NCI-H446 treated with DMSO at 0.1 percent for 48 hours (cell line): ENCODE measurements at regions not wholly inside any gene's neighbourhood (a gene's known extent, or its start where the extent isn't known, plus 50 kb on each side); places are given as distances from the start of the nearest gene placed in this dataset.
"Not testable (repeated sequence)": the region's sequence is repeated elsewhere in the genome, so short reads cannot be mapped to it uniquely, and the experiment has no call there.

Experiments used
- DNase-seq: peaks from one replicate; lab custom pipeline; 2025; lab: John Stamatoyannopoulos, UW

GRCh38 chr12:92400006-92400405, 254.4 kb upstream of the BTG1 start:
- no peak for DNase-seq

GRCh38 chr12:92398565-92399309, 253.1 kb upstream of the BTG1 start:
- no peak for DNase-seq

- DNase-seq, result no peak
These were observed 251.1 kb upstream of the BTG1 start for GRCh38 chr12:92396647-92397252.

- DNase-seq, result no peak
These were observed 249.7 kb upstream of the BTG1 start for GRCh38 chr12:92395322-92395721.

- DNase-seq, result no peak
These were observed 249.2 kb upstream of the BTG1 start for GRCh38 chr12:92394895-92395294.

GRCh38 chr12:92393504-92393903, 247.9 kb upstream of the BTG1 start:
- no peak for DNase-seq

- DNase-seq, result not testable (repeated sequence)
These were observed 246.1 kb upstream of the BTG1 start for GRCh38 chr12:92391726-92392125.

GRCh38 chr12:92389466-92389865, 243.8 kb upstream of the BTG1 start:
- DNase-seq, result no peak

GRCh38 chr12:92385296-92385695, 239.7 kb upstream of the BTG1 start:
- no peak for DNase-seq

- DNase-seq, result no peak
These were observed 238.9 kb upstream of the BTG1 start for GRCh38 chr12:92384571-92384970.

- DNase-seq, result no peak
These were observed 236.8 kb upstream of the BTG1 start for GRCh38 chr12:92382383-92382878.

GRCh38 chr12:92381856-92382255, 236.2 kb upstream of the BTG1 start:
- no peak for DNase-seq

GRCh38 chr12:92378682-92379479, 233.2 kb upstream of the BTG1 start:
- no peak for DNase-seq

- DNase-seq, result not testable (repeated sequence)
These were observed 229.9 kb upstream of the BTG1 start for GRCh38 chr12:92375504-92375903.

- no peak for DNase-seq
These were observed 225.2 kb upstream of the BTG1 start for GRCh38 chr12:92370828-92371227.

- DNase-seq, result no peak
These were observed 224.0 kb upstream of the BTG1 start for GRCh38 chr12:92369636-92370035.

- DNase-seq, result no peak
These were observed 223.4 kb upstream of the BTG1 start for GRCh38 chr12:92369056-92369455.

- DNase-seq, result no peak
These were observed 220.2 kb upstream of the BTG1 start for GRCh38 chr12:92365836-92366235.

GRCh38 chr12:92365333-92365732, 219.7 kb upstream of the BTG1 start:
- DNase-seq, result no peak

- no peak for DNase-seq
These were observed 217.9 kb upstream of the BTG1 start for GRCh38 chr12:92363295-92364146.

- no peak for DNase-seq
These were observed 217.1 kb upstream of the BTG1 start for GRCh38 chr12:92362785-92363184.

GRCh38 chr12:92362126-92362525, 216.5 kb upstream of the BTG1 start:
- no peak for DNase-seq
